H1 (cell line): ENCODE measurements at regions not wholly inside any gene's neighbourhood (a gene's known extent, or its start where the extent isn't known, plus 50 kb on each side); places are given as distances from the start of the nearest gene placed in this dataset.

ENCODE experiments used
- CTCF ChIP-seq, 3 experiments: IDR thresholded peaks; 1 replicate in 2 of 3; 2 replicates in 1 of 3; pipeline versions ENCODE4 v1.5.1 to v1.6.1; 2011; ENCODE audit warnings: low read length in 3 of 3, mild to moderate bottlenecking in 3 of 3, inconsistent platforms in 2 of 3, low read depth in 1 of 3, moderate library complexity in 1 of 3; ENCODE audit not compliant: insufficient read depth in 1 of 3; ENCODE audit errors: control extremely low read depth in 1 of 3
- POLR2A ChIP-seq, 2 experiments: IDR thresholded peaks; 1 replicate in 1 of 2; 2 replicates in 1 of 2; pipeline ENCODE4 v1.6.1; 2011; ENCODE audit warnings: low read depth in 2 of 2, low read length in 2 of 2, mild to moderate bottlenecking in 2 of 2; ENCODE audit errors: control extremely low read depth in 1 of 2

DNA sequence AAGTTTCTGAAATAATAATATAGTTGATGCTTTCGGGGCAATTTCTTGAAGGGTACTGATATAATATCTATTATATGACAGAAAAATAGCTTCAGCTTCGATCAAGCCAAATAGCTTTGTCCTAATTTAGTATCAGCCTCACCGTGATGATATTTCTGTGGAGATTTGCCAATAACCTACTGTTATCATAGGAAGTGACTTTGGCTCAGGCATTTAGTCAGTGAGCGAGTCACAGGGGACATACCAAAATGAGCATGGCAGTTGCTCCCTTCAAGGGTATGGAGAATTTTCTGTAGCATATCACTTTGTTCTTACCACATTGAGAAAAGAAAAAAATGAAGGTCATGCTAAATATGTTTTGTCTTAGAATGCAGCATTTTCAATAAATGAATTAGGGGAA, 767.6 kb upstream of the SLITRK1 start:
- TF ChIP-seq POLR2A (IDR thresholded peaks at IDR 0.05; ENCODE audit: control extremely low read depth in 1 of 2, low read depth in 2 of 2, low read length in 2 of 2): no peak
- TF ChIP-seq CTCF (IDR thresholded peaks at IDR 0.05; ENCODE audit: control extremely low read depth in 1 of 3, insufficient read depth in 1 of 3, low read depth in 1 of 3, low read length in 3 of 3): no peak
